Testis (tissue), 2 donors: ENCODE measurements at regions not wholly inside any gene's neighbourhood (a gene's known extent, or its start where the extent isn't known, plus 50 kb on each side); places are given as distances from the start of the nearest gene placed in this dataset.
"Not testable (repeated sequence)": the region's sequence is repeated elsewhere in the genome, so short reads cannot be mapped to it uniquely, and the experiment has no call there.

Experiments used
- DNase-seq: peaks from one replicate; pipeline ENCODE4 v3.0.0-alpha.2; 2019
- H3K27ac ChIP-seq, 2 donors: fragments of 200-600 bp; sonication (generic); one replicate each; pipeline ENCODE4 v1.5.1; 2019
- H3K27me3 ChIP-seq: fragments of 200-600 bp; sonication (generic); one replicate; pipeline ENCODE4 v1.5.1; 2019
- H3K36me3 ChIP-seq: fragments of 200-600 bp; sonication (generic); one replicate; pipeline ENCODE4 v1.5.1; 2017; ENCODE audit warnings: low read depth; ENCODE audit errors: missing control alignments
- H3K4me1 ChIP-seq: fragments of 200-600 bp; sonication (generic); one replicate; pipeline ENCODE4 v1.5.1; 2019
- H3K4me3 ChIP-seq, 2 donors: fragments of 200-600 bp; sonication (generic); one replicate each; pipeline ENCODE4 v1.5.1; 2017 to 2019
- H3K9me3 ChIP-seq: fragments of 200-600 bp; sonication (generic); one replicate; pipeline ENCODE4 v1.5.1; 2017
- POLR2A ChIP-seq: fragments of 450-650 bp; IDR thresholded peaks from one replicate; pipeline ENCODE4 v1.6.1; 2017; ENCODE audit warnings: antibody characterized with exemption, mild to moderate bottlenecking, moderate library complexity
- WGBS, 2 donors: methylation state at CpG; one replicate each; pipeline ENCODE4 v1.1.5; 2018; 5-methylcytosine and 5-hydroxymethylcytosine counted together
- intact Hi-C: fragments of 100-400 bp; cut with DNase I; formaldehyde crosslinking; loops from one replicate; pipeline ENCODE4 v1.15.1; 2023; ENCODE audit warnings: low total_unique reads
- TF ChIP-seq, protein P1 (sequence below), 3 experiments: fragments of 450-650 bp in 2 of 3; fragments of 200-600 bp in 1 of 3; sonication (generic) in 1 of 3; IDR thresholded peaks; one replicate each; pipeline ENCODE4 v1.5.1; 2016 to 2019; ENCODE audit warnings: antibody characterized with exemption in 3 of 3, mild to moderate bottlenecking in 2 of 3, moderate library complexity in 1 of 3

DNA sequence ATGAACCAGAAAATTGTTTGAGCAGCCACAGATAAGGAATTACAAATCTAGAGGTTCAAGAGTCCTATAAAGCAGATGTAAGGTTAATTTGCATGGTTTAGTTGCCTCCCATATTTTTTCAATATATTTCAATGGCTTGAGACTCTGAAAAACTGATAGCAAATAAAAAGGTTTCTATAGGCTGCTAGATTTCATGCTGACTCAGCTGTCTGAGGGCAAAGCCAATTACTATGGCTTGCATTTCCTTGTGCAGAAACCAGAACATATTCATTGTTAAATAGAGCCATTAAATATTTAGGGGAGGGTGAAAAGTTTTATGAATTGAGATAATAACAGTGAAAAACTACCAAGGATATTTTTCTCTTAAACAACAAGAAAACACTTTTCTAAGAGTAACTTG is 278.1 kb upstream of the CADM2 start:
- Histone ChIP-seq H3K4me3 (no peak overlapping the region), H3K9me3 (no peaks in the 10 kb centered on the region), H3K27me3 (no peaks in the 10 kb centered on the region), H3K4me1 (no peaks in the 10 kb centered on the region), H3K36me3 (no peaks in the 10 kb centered on the region), H3K27ac (no peak overlapping the region)
- DNase-seq = no peak
- TF ChIP-seq, protein P1, sequence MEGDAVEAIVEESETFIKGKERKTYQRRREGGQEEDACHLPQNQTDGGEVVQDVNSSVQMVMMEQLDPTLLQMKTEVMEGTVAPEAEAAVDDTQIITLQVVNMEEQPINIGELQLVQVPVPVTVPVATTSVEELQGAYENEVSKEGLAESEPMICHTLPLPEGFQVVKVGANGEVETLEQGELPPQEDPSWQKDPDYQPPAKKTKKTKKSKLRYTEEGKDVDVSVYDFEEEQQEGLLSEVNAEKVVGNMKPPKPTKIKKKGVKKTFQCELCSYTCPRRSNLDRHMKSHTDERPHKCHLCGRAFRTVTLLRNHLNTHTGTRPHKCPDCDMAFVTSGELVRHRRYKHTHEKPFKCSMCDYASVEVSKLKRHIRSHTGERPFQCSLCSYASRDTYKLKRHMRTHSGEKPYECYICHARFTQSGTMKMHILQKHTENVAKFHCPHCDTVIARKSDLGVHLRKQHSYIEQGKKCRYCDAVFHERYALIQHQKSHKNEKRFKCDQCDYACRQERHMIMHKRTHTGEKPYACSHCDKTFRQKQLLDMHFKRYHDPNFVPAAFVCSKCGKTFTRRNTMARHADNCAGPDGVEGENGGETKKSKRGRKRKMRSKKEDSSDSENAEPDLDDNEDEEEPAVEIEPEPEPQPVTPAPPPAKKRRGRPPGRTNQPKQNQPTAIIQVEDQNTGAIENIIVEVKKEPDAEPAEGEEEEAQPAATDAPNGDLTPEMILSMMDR (IDR thresholded peaks at IDR 0.05) = no peak
- no peak for TF ChIP-seq POLR2A
- intact Hi-C loops = no loop called here

DNA sequence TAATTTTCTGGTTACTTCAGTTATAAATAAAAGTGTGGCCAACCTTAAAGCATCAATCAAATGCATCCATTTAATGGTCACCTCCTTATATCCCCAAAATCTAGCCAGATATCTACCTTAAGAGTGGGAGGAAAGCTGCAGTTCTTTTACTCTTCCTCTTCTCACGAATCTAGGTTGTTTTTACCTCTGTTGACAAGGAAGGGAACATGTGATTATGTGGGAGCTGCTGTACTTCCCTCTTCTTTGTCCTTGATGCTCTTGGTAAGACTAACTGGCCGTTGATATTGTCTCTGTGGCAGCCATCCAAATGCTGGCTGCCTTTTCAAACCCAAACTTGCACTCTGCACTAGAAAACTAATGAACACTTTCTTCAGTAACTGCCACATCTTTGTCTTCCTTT is 275.3 kb upstream of the CADM2 start:
- WGBS, 2 donors = 19 to 27% methylated on average over 2 of the region's 2 CpGs
- DNase-seq = no peak
- Histone ChIP-seq H3K4me1 (no peaks in the 10 kb centered on the region), H3K36me3 (no peaks in the 10 kb centered on the region), H3K9me3 (no peaks in the 10 kb centered on the region), H3K27me3 (no peaks in the 10 kb centered on the region), H3K4me3 (no peak overlapping the region), H3K27ac (no peak overlapping the region)
- intact Hi-C loops = no loop called here
- TF ChIP-seq, protein P1 (IDR thresholded peaks at IDR 0.05) = no peak
- no peak for TF ChIP-seq POLR2A

DNA sequence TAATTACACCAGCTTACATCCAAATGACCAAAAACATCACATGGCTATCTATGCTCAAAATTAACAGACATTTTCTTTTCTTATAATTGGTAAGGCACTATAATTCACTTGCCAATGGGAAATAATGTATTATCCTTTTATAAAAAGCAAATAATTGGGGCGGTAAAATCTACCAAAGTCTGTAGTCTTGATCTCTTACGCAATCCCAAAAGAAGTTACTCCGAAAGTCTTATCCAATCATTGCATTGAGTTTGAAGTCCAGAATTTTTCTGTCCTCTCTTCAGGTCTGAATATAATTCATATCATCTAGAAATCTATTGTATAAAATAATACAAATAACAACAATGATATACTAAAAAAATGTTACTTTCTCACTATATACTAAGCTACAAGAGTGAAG is 273.3 kb upstream of the CADM2 start:
- Histone ChIP-seq H3K4me3 (no peak overlapping the region), H3K36me3 (no peaks in the 10 kb centered on the region), H3K27ac (no peak overlapping the region), H3K9me3 (no peaks in the 10 kb centered on the region), H3K27me3 (no peaks in the 10 kb centered on the region), H3K4me1 (no peaks in the 10 kb centered on the region)
- no peak for TF ChIP-seq POLR2A
- TF ChIP-seq, protein P1 (IDR thresholded peaks at IDR 0.05) = no peak
- intact Hi-C loops = no loop called here
- WGBS, 2 donors = 97 to 98% methylated on average over 3 of the region's 3 CpGs
- no peak for DNase-seq

DNA sequence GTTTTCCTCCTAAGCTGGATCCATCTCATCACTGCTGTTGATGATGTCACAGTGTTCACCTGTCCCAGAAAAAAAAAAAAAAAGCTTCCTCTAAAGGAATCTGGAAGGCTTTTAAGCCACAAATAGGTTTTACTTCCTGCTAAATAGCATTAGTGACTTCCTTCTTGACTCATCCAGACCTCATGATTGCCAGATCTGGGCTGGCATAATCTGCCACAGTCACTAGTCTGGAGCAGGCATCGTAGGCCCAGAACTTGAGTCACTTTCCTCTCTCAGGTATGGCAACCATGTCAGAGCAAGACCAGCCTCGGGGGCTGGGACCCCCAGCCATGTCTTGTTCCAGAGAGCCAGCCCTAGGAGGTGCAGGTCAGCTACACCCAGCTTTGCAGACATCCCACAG is 266.5 kb upstream of the CADM2 start:
- no peak for DNase-seq
- no peaks in the 10 kb centered on the region for H3K9me3 ChIP-seq
- no peaks in the 10 kb centered on the region for H3K27me3 ChIP-seq
- no peaks in the 10 kb centered on the region for H3K4me1 ChIP-seq
- 78 to 79% methylated on average over 1 to 2 of the region's 2 CpGs for WGBS, 2 donors
- H3K36me3 ChIP-seq = no peaks in the 10 kb centered on the region
- TF ChIP-seq, protein P1 (IDR thresholded peaks at IDR 0.05) = no peak
- TF ChIP-seq POLR2A = no peak
- intact Hi-C loops = no loop called here
- no peak overlapping the region for H3K27ac ChIP-seq
- H3K4me3 ChIP-seq = no peak overlapping the region

DNA sequence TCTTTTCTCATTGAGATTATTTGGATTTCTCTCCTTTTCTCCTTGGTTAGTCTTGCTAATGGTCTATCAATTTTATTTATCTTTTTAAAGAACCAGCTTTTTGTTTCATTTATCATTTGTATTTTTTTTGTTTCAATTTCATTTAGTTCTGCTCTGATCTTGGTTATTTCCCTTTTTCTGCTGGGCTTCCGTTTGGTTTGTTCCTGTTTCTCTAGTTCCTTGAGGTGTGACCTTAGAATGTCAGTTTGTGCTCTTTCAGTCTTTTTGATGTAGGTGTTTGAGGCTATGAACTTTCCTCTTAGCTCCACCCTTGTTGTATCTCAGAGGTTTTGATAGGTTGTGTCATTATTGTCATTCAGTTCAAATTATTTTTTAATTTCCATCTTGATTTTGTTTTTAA is 248.5 kb upstream of the CADM2 start:
- intact Hi-C loops, H3K4me1 ChIP-seq, H3K27ac ChIP-seq, H3K4me3 ChIP-seq, H3K27me3 ChIP-seq, H3K36me3 ChIP-seq, DNase-seq, H3K9me3 ChIP-seq: not testable (repeated sequence)
- WGBS, 2 donors = 50 to 70% methylated on average over 1 of the region's 1 CpG
